DND-41 (cell line): ENCODE measurements at regions not wholly inside any gene's neighbourhood (a gene's known extent, or its start where the extent isn't known, plus 50 kb on each side); places are given as distances from the start of the nearest gene placed in this dataset.

Experiments
- ATAC-seq: fragments of 200-7000 bp; cut with Tn5 transposase; 3 replicates; pipeline ENCODE4 v1.9.1; 2021; ENCODE audit warnings: low read depth; ENCODE audit not compliant: insufficient read depth
- DNase-seq: peaks from one replicate; pipeline ENCODE4 v3.0.0-alpha.2; 2020
- H2AFZ ChIP-seq: 2 replicates; pipeline ENCODE4 v1.6.0; 2012; ENCODE audit warnings: low read depth, low read length
- H3K27ac ChIP-seq: 2 replicates; pipeline ENCODE4 v1.5.1; 2012; ENCODE audit warnings: low read length, inconsistent platforms
- H3K27me3 ChIP-seq: fragments of 200-600 bp; sonication (generic); 2 replicates; pipeline ENCODE4 v1.6.0; 2012; ENCODE audit warnings: low read length, mild to moderate bottlenecking, inconsistent platforms; ENCODE audit not compliant: insufficient read depth, poor library complexity
- H3K36me3 ChIP-seq: 2 replicates; pipeline ENCODE4 v1.5.1; 2012; ENCODE audit warnings: low read length, inconsistent platforms; ENCODE audit not compliant: insufficient read depth
- H3K4me1 ChIP-seq: 2 replicates; pipeline ENCODE4 v1.5.1; 2012; ENCODE audit warnings: mild to moderate bottlenecking, low read length; ENCODE audit not compliant: insufficient read depth
- H3K4me2 ChIP-seq: 2 replicates; pipeline ENCODE4 v1.6.0; 2012; ENCODE audit warnings: mild to moderate bottlenecking, moderate library complexity, low read length, inconsistent platforms; ENCODE audit not compliant: insufficient read depth
- H3K4me3 ChIP-seq, 2 experiments: fragments of 200-600 bp in 1 of 2; shearing (Covaris generic) in 1 of 2; 2 replicates each; pipeline ENCODE4 v1.5.1; 2012 to 2016; ENCODE audit warnings: inconsistent platforms in 2 of 2, low read length in 2 of 2, mild to moderate bottlenecking in 2 of 2, low read depth in 1 of 2, moderate library complexity in 1 of 2
- H3K79me2 ChIP-seq: 2 replicates; pipeline ENCODE4 v1.6.0; 2012; ENCODE audit warnings: low read length, inconsistent platforms; ENCODE audit not compliant: insufficient read depth
- H3K9ac ChIP-seq: 2 replicates; pipeline ENCODE4 v1.6.0; 2012; ENCODE audit warnings: low read depth, mild to moderate bottlenecking, inconsistent platforms, low read length, moderate library complexity
- H3K9me3 ChIP-seq: 2 replicates; pipeline ENCODE4 v1.5.1; 2012; ENCODE audit warnings: low read length, moderate library complexity, mild to moderate bottlenecking, inconsistent platforms; ENCODE audit not compliant: insufficient read depth, severe bottlenecking
- H4K20me1 ChIP-seq: 2 replicates; pipeline ENCODE4 v1.6.0; 2012; ENCODE audit warnings: low read length; ENCODE audit not compliant: insufficient read depth
- EZH2 ChIP-seq: IDR thresholded peaks from 3 replicates; pipeline ENCODE4 v1.6.1; 2012; ENCODE audit warnings: borderline replicate concordance, low read depth, mild to moderate bottlenecking, moderate library complexity, low read length, inconsistent platforms; ENCODE audit not compliant: severe bottlenecking
- TF ChIP-seq, protein P1 (sequence below): IDR thresholded peaks from 2 replicates; pipeline ENCODE4 v1.5.1; 2012; ENCODE audit warnings: borderline replicate concordance, low read length, moderate library complexity, mild to moderate bottlenecking; ENCODE audit not compliant: poor library complexity, severe bottlenecking; ENCODE audit errors: extremely low read depth

DNA sequence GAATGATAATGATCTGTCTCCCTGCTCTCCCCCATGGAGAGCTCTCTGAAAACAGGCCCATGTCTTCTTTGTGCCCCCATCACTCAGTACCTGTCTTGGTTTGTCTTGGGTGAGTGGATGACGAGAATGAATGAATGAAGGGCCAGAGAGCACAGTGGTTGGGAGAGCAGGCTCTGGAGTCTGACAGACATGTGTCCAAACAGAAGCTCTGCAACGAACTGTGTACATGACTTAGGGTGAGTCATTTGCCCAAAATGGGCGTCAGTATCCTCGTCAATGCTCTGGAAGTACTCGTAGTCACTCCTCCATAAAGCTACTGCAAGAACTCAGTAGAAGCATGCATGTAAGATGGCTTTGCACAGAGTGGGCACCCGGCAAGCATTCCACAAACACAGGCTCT, 170.2 kb upstream of the TLE3 start:
- H2AFZ ChIP-seq: no peak overlapping the region
- no peak overlapping the region for H3K4me3 ChIP-seq
- H3K9ac ChIP-seq: no peak overlapping the region
- TF ChIP-seq, protein P1, sequence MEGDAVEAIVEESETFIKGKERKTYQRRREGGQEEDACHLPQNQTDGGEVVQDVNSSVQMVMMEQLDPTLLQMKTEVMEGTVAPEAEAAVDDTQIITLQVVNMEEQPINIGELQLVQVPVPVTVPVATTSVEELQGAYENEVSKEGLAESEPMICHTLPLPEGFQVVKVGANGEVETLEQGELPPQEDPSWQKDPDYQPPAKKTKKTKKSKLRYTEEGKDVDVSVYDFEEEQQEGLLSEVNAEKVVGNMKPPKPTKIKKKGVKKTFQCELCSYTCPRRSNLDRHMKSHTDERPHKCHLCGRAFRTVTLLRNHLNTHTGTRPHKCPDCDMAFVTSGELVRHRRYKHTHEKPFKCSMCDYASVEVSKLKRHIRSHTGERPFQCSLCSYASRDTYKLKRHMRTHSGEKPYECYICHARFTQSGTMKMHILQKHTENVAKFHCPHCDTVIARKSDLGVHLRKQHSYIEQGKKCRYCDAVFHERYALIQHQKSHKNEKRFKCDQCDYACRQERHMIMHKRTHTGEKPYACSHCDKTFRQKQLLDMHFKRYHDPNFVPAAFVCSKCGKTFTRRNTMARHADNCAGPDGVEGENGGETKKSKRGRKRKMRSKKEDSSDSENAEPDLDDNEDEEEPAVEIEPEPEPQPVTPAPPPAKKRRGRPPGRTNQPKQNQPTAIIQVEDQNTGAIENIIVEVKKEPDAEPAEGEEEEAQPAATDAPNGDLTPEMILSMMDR: no peak
- no peak for TF ChIP-seq EZH2
- no peak for DNase-seq
- no peak overlapping the region for H3K4me2 ChIP-seq
- no peak overlapping the region for H3K27ac ChIP-seq
- no peaks in the 10 kb centered on the region for H3K27me3 ChIP-seq
- no peak for ATAC-seq
- no peaks in the 10 kb centered on the region for H3K79me2 ChIP-seq
- no peaks in the 10 kb centered on the region for H3K9me3 ChIP-seq
- no peaks in the 10 kb centered on the region for H3K36me3 ChIP-seq
- no peaks in the 10 kb centered on the region for H4K20me1 ChIP-seq
- no peaks in the 10 kb centered on the region for H3K4me1 ChIP-seq

- Histone ChIP-seq H3K27me3 (no peaks in the 10 kb centered on the region), H3K27ac (no peak overlapping the region), H3K9ac (no peak overlapping the region), H3K9me3 (no peaks in the 10 kb centered on the region), H3K4me1 (no peaks in the 10 kb centered on the region), H3K36me3 (no peaks in the 10 kb centered on the region), H2AFZ (no peak overlapping the region), H3K4me2 (no peak overlapping the region), H3K4me3 (no peak overlapping the region), H4K20me1 (no peaks in the 10 kb centered on the region), H3K79me2 (no peaks in the 10 kb centered on the region)
- no peak for TF ChIP-seq EZH2
- TF ChIP-seq, protein P1: no peak
- ATAC-seq (no peak), DNase-seq (no peak)
Observed at GRCh38 chr15:70267306-70267705, 169.6 kb upstream of the TLE3 start.

GRCh38 chr15:70266412-70267121, 168.8 kb upstream of the TLE3 start:
- H3K79me2 ChIP-seq: no peaks in the 10 kb centered on the region
- no peaks in the 10 kb centered on the region for H4K20me1 ChIP-seq
- H3K9me3 ChIP-seq: no peaks in the 10 kb centered on the region
- H2AFZ ChIP-seq: no peak overlapping the region
- H3K9ac ChIP-seq: no peak overlapping the region
- ATAC-seq: no peak
- no peak for DNase-seq
- H3K36me3 ChIP-seq: no peaks in the 10 kb centered on the region
- H3K27ac ChIP-seq: no peak overlapping the region
- H3K4me2 ChIP-seq: no peak overlapping the region
- no peak overlapping the region for H3K4me3 ChIP-seq
- no peaks in the 10 kb centered on the region for H3K4me1 ChIP-seq
- H3K27me3 ChIP-seq: no peaks in the 10 kb centered on the region
- TF ChIP-seq, protein P1: no peak
- no peak for TF ChIP-seq EZH2
